HepG2 (cell line): ENCODE measurements at regions not wholly inside any gene's neighbourhood (a gene's known extent, or its start where the extent isn't known, plus 50 kb on each side); places are given as distances from the start of the nearest gene placed in this dataset.

ENCODE experiments used
- ATAC-seq: fragments of 200-7000 bp; cut with Tn5 transposase; 3 replicates; pipeline ENCODE4 v1.9.1; 2020; ENCODE audit warnings: mild to moderate bottlenecking, moderate library complexity
- BruUV-seq: library from RNA; stranded (reverse); fragments of 400-500 nt; replicated peaks from 2 replicates; lab custom pipeline; 2021; lab: Mats Ljungman, UMichigan
- CTCF ChIA-PET: fragments of 300-600 bp; formaldehyde crosslinking; extraction: SDS; loops from one replicate; lab custom pipeline; 2021; ENCODE audit warnings: low total read pairs, inconsistent platforms, low intra/inter-chr PET ratio; lab: Yijun Ruan, JAX
- POLR2A ChIA-PET: fragments of 350-600 bp; sonication (Branson Sonifier 250); formaldehyde crosslinking; loops from one replicate; lab custom pipeline; 2020; ENCODE audit warnings: antibody characterized with exemption, inconsistent platforms; lab: Yijun Ruan, JAX
- DNase-seq: peaks from one replicate; pipeline ENCODE4 v3.0.0-alpha.2; 2015; ENCODE audit warnings: low spot score
- FAIRE-seq: peaks from 3 replicates; lab custom pipeline; 2011; peaks lifted over from hg19 to GRCh38; lab: Jason Lieb, UNC
- H2AFZ ChIP-seq: one replicate; pipeline ENCODE4 v1.6.1; 2011; ENCODE audit warnings: low read length, inconsistent platforms
- H3K27ac ChIP-seq: fragments of 300-600 bp; 3 replicates; pipeline ENCODE4 v1.8.0; 2011; ENCODE audit warnings: mixed run types, mild to moderate bottlenecking, mixed read lengths, low read length, inconsistent platforms; ENCODE audit not compliant: insufficient read depth; ENCODE audit errors: extremely low read length
- H3K27me3 ChIP-seq, 2 experiments: fragments of 200-600 bp in 1 of 2; 2 replicates in 1 of 2; 3 replicates in 1 of 2; pipeline versions ENCODE4 v1.6.0 to v1.8.0; 2011; ENCODE audit warnings: low read length in 2 of 2, mild to moderate bottlenecking in 2 of 2, moderate library complexity in 2 of 2, inconsistent platforms in 1 of 2; ENCODE audit not compliant: insufficient read depth in 2 of 2, control insufficient read depth in 1 of 2
- H3K36me3 ChIP-seq, 2 experiments: fragments of 200-600 bp in 1 of 2; replicated peaks in 1 of 2; 2 replicates in 1 of 2; 3 replicates in 1 of 2; pipeline versions ENCODE4 v1.5.1 to v1.8.0; 2011; ENCODE audit warnings: low read length in 2 of 2, inconsistent platforms in 1 of 2; ENCODE audit not compliant: insufficient read depth in 2 of 2, control insufficient read depth in 1 of 2
- H3K4me1 ChIP-seq: 2 replicates; pipeline ENCODE4 v1.5.1; 2012; ENCODE audit warnings: low read length, inconsistent platforms; ENCODE audit not compliant: insufficient read depth
- H3K4me2 ChIP-seq: 2 replicates; pipeline ENCODE4 v1.6.0; 2011; ENCODE audit warnings: low read depth, low read length, inconsistent platforms
- H3K4me3 ChIP-seq, 3 experiments: fragments of 200-600 bp in 1 of 3; sonication (generic), shearing (Covaris generic) in 1 of 3; replicated peaks in 1 of 3; 2 replicates each; pipeline ENCODE4 v1.5.1; 2011 to 2016; ENCODE audit warnings: low read length in 3 of 3, inconsistent platforms in 2 of 3, low read depth in 2 of 3, mild to moderate bottlenecking in 2 of 3, control low read depth in 1 of 3, mixed read lengths in 1 of 3; ENCODE audit not compliant: insufficient read depth in 1 of 3
- H3K79me2 ChIP-seq: one replicate; pipeline ENCODE4 v1.6.1; 2011; ENCODE audit warnings: low read length, inconsistent platforms; ENCODE audit not compliant: insufficient read depth
- H3K9ac ChIP-seq: 2 replicates; pipeline ENCODE4 v1.6.0; 2011; ENCODE audit warnings: mild to moderate bottlenecking, low read depth, low read length, inconsistent platforms; ENCODE audit not compliant: insufficient read depth
- H3K9me3 ChIP-seq: 2 replicates; pipeline ENCODE4 v1.5.1; 2012; ENCODE audit warnings: mild to moderate bottlenecking, low read length
- H4K20me1 ChIP-seq: 2 replicates; pipeline ENCODE4 v1.6.0; 2011; ENCODE audit warnings: inconsistent platforms, mild to moderate bottlenecking, low read length, moderate library complexity; ENCODE audit not compliant: insufficient read depth
- AFF4 ChIP-seq: sonication (generic); formaldehyde crosslinking; IDR thresholded peaks from 2 replicates; pipeline ENCODE4 v1.4.0; 2020; ENCODE audit warnings: missing genetic modification reagents
- CERS6 ChIP-seq: sonication (generic); formaldehyde crosslinking; IDR thresholded peaks from 2 replicates; pipeline ENCODE4 v1.5.0; 2020; ENCODE audit warnings: missing genetic modification reagents
- HIVEP1 ChIP-seq: sonication (generic); formaldehyde crosslinking; IDR thresholded peaks from 2 replicates; pipeline ENCODE4 v1.4.0; 2020; ENCODE audit warnings: mild to moderate bottlenecking, missing genetic modification reagents
- HMG20A ChIP-seq: IDR thresholded peaks from 2 replicates; pipeline ENCODE4 v1.6.1; 2016; ENCODE audit warnings: borderline replicate concordance
- MAF1 ChIP-seq: sonication (generic); formaldehyde crosslinking; IDR thresholded peaks from 2 replicates; pipeline ENCODE4 v1.5.0; 2020; ENCODE audit warnings: missing genetic modification reagents, borderline replicate concordance
- NCOR1 ChIP-seq: fragments of 200-600 bp; sonication (generic); IDR thresholded peaks from 2 replicates; pipeline ENCODE4 v1.7.0; 2017; ENCODE audit warnings: antibody characterized with exemption, low read length, borderline replicate concordance
- RCOR2 ChIP-seq: IDR thresholded peaks from 2 replicates; pipeline ENCODE4 v1.6.1; 2016; ENCODE audit warnings: missing biosample characterization, missing genetic modification reagents
- ZNF234 ChIP-seq: sonication (generic); formaldehyde crosslinking; conservative IDR thresholded peaks from 2 replicates; pipeline ENCODE4 v1.5.1; 2020; ENCODE audit warnings: mild to moderate bottlenecking, missing genetic modification reagents
- ZNF256 ChIP-seq: sonication (generic); formaldehyde crosslinking; conservative IDR thresholded peaks from 2 replicates; pipeline ENCODE4 v1.4.0; 2020; ENCODE audit warnings: missing genetic modification reagents
- ZNF383 ChIP-seq: sonication (generic); formaldehyde crosslinking; IDR thresholded peaks from 2 replicates; pipeline ENCODE4 v1.4.0; 2020; ENCODE audit warnings: missing genetic modification reagents, mild to moderate bottlenecking, borderline replicate concordance
- ZNF501 ChIP-seq: sonication (generic); formaldehyde crosslinking; IDR thresholded peaks from 2 replicates; pipeline ENCODE4 v1.5.1; 2020; ENCODE audit warnings: mild to moderate bottlenecking, moderate library complexity, missing genetic modification reagents
- ZSCAN25 ChIP-seq: sonication (generic); formaldehyde crosslinking; IDR thresholded peaks from 2 replicates; pipeline ENCODE4 v1.8.0; 2022; ENCODE audit warnings: mild to moderate bottlenecking, missing genetic modification reagents
- WGBS: methylation state at CpG from one replicate; pipeline ENCODE4 v1.1.6; 2017; ENCODE audit warnings: low lambda C conversion rate; 5-methylcytosine and 5-hydroxymethylcytosine counted together
- in situ Hi-C: cut with HindIII; loops from 2 replicates; pipeline ENCODE4 v1.10.0; 2017; ENCODE audit warnings: low pct_unique_long_range_greater_than_20kb; ENCODE audit not compliant: extremely low pct_ligation_motif_present
- intact Hi-C: fragments of 100-400 bp; cut with micrococcal nuclease; formaldehyde crosslinking; loops from one replicate; pipeline ENCODE4 v1.10.0; 2022; ENCODE audit not compliant: unreplicated experiment
- TF ChIP-seq, protein P1 (sequence below): sonication (generic); formaldehyde crosslinking; IDR thresholded peaks from 2 replicates; pipeline ENCODE4 v1.4.0; 2020; ENCODE audit warnings: mild to moderate bottlenecking, missing genetic modification reagents
- TF ChIP-seq, protein P2 (sequence below): sonication (generic); formaldehyde crosslinking; IDR thresholded peaks from 2 replicates; pipeline ENCODE4 v1.4.0; 2020; ENCODE audit warnings: missing genetic modification reagents

DNA sequence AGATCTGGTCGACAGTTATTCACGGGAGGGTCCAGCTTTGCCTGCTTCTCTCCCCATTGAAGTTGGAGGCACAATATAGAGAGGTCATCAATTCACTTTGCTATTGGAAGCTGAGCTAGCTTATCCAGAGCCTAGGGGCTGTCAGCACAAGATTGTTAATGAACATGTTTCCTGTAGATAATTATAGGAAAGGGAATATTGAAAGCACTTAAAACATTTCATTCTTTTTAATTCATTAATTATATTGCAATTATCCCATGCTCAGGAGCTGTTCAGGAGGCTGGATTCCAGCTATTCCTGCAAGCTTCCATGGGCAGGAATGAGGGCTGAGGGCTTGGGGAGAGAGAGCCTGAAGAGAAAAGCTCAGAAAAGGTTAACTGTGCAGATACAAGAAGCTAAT is 153.1 kb upstream of the BRINP1 start:
- intact Hi-C loops = no loop called here
- TF ChIP-seq CERS6 (CRISPR knock-in tag) (no peak), MAF1 (no peak), ZNF256 (CRISPR knock-in tag) (no peak), HIVEP1 (CRISPR knock-in tag) (no peak), HMG20A (CRISPR knock-in tag) (no peak), ZNF383 (CRISPR knock-in tag) (no peak), NCOR1 (no peak), ZSCAN25 (CRISPR knock-in tag) (no peak), ZNF501 (CRISPR knock-in tag) (no peak), ZNF234 (CRISPR knock-in tag) (no peak), AFF4 (no peak), RCOR2 (CRISPR knock-in tag) (no peak)
- TF ChIP-seq, protein P1, sequence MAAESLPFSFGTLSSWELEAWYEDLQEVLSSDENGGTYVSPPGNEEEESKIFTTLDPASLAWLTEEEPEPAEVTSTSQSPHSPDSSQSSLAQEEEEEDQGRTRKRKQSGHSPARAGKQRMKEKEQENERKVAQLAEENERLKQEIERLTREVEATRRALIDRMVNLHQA (CRISPR knock-in tag) = no peak
- TF ChIP-seq, protein P2, sequence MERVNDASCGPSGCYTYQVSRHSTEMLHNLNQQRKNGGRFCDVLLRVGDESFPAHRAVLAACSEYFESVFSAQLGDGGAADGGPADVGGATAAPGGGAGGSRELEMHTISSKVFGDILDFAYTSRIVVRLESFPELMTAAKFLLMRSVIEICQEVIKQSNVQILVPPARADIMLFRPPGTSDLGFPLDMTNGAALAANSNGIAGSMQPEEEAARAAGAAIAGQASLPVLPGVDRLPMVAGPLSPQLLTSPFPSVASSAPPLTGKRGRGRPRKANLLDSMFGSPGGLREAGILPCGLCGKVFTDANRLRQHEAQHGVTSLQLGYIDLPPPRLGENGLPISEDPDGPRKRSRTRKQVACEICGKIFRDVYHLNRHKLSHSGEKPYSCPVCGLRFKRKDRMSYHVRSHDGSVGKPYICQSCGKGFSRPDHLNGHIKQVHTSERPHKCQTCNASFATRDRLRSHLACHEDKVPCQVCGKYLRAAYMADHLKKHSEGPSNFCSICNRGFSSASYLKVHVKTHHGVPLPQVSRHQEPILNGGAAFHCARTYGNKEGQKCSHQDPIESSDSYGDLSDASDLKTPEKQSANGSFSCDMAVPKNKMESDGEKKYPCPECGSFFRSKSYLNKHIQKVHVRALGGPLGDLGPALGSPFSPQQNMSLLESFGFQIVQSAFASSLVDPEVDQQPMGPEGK (CRISPR knock-in tag) = no peak

More for the DNA sequence above, 153.1 kb upstream of the BRINP1 start:
- ATAC-seq (no peak), DNase-seq (no peak), FAIRE-seq (no peak)
- H3K9me3 ChIP-seq = no peaks in the 10 kb centered on the region
- no TSS peak for BruUV-seq
- 4% methylated on average over 2 of the region's 2 CpGs for WGBS
- in situ Hi-C loops = no loop called here
- no peaks in the 10 kb centered on the region for H3K27me3 ChIP-seq
- no peak overlapping the region for H3K4me3 ChIP-seq
- no peak overlapping the region for H3K27ac ChIP-seq
- H3K9ac ChIP-seq = no peak overlapping the region
- H3K4me1 ChIP-seq = no peaks in the 10 kb centered on the region
- H3K79me2 ChIP-seq = no peaks in the 10 kb centered on the region
- no peaks in the 10 kb centered on the region for H4K20me1 ChIP-seq
- CTCF ChIA-PET = no interaction called here
- no peak overlapping the region for H2AFZ ChIP-seq
- no peak overlapping the region for H3K4me2 ChIP-seq
- POLR2A ChIA-PET = no interaction called here
- H3K36me3 ChIP-seq = no peaks in the 10 kb centered on the region
